ENCODE measurements at regions not wholly inside any gene's neighbourhood (a gene's known extent, or its start where the extent isn't known, plus 50 kb on each side); places are given as distances from the start of the nearest gene placed in this dataset.

DNA sequence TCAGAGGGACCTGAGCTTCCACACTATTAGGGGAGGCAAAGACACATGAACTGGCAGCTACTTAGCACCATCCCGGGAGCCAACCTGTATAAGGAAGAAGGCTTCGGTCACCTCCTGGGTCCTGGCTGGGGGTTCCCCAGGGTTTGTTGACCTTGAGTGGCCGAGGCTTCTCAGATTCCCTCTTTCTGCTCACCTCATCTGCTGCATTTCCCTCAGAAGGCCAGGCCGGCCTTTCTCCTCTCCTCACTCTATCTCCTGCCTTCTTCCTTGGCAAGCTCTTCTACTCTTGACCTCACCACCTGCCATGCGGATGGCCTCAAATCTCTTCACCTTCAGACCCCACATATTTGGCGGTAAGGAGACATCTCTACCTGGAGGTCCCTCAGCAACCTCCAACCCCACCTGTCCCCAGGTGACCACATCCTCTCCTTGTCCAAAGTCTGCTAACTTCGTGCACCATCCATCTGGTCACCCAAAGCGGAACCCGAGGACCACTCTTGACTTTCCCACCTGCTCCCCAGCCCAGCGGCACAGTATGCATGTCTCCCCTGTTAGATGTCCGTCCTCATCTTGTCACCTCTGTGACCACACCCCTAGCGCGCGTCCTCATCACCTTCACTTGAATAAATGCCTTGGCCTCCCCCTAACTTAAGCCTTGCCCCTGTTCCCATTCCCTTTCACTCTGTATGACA is 133.8 kb upstream of the UNC5B start:
- no peak for DNase-seq (ENCODE audit: low read depth)
- TF ChIP-seq, protein P1, sequence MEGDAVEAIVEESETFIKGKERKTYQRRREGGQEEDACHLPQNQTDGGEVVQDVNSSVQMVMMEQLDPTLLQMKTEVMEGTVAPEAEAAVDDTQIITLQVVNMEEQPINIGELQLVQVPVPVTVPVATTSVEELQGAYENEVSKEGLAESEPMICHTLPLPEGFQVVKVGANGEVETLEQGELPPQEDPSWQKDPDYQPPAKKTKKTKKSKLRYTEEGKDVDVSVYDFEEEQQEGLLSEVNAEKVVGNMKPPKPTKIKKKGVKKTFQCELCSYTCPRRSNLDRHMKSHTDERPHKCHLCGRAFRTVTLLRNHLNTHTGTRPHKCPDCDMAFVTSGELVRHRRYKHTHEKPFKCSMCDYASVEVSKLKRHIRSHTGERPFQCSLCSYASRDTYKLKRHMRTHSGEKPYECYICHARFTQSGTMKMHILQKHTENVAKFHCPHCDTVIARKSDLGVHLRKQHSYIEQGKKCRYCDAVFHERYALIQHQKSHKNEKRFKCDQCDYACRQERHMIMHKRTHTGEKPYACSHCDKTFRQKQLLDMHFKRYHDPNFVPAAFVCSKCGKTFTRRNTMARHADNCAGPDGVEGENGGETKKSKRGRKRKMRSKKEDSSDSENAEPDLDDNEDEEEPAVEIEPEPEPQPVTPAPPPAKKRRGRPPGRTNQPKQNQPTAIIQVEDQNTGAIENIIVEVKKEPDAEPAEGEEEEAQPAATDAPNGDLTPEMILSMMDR (conservative IDR thresholded peaks at IDR 0.05; ENCODE audit: low read length), result no peak

DNA sequence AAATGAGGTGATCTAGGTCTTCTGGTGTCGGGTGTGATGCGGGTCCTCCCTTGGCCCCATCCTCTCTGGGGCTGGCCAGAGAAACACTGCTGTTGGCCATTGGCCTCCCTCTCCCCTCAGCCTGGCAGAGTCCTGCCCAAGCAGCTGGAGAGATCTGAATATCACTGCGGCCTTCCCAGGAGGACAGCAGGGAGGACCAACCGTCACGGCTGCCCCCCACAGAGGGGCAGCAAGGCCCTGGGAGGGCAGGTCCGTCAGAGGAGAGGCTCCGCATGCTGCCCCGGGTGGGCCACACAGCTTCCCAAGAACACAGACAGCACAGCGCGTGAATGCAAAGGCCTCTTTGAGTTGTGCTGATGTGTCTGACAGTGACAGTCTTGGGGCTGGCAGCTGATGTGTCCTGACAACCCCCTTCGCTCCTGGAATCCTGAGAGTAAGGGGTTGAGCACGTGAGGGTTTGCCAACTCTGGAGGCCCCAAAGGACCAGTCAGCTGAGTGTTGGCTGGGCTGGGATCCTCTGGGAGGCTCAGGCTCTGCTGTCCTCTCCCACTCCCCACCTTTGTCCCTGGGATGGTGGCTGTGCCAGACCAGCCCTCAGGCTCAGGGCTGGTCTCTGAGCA is 132.5 kb upstream of the UNC5B start:
- TF ChIP-seq, protein P1 (conservative IDR thresholded peaks at IDR 0.05; ENCODE audit: low read length), result no peak
- no peak overlapping the region for H3K4me3 ChIP-seq (ENCODE audit: low read length)
- DNase-seq (ENCODE audit: low read depth), result no peak

More for the DNA sequence above, 133.8 kb upstream of the UNC5B start:
- no peak overlapping the region for H3K4me3 ChIP-seq (ENCODE audit: low read length)

DNA sequence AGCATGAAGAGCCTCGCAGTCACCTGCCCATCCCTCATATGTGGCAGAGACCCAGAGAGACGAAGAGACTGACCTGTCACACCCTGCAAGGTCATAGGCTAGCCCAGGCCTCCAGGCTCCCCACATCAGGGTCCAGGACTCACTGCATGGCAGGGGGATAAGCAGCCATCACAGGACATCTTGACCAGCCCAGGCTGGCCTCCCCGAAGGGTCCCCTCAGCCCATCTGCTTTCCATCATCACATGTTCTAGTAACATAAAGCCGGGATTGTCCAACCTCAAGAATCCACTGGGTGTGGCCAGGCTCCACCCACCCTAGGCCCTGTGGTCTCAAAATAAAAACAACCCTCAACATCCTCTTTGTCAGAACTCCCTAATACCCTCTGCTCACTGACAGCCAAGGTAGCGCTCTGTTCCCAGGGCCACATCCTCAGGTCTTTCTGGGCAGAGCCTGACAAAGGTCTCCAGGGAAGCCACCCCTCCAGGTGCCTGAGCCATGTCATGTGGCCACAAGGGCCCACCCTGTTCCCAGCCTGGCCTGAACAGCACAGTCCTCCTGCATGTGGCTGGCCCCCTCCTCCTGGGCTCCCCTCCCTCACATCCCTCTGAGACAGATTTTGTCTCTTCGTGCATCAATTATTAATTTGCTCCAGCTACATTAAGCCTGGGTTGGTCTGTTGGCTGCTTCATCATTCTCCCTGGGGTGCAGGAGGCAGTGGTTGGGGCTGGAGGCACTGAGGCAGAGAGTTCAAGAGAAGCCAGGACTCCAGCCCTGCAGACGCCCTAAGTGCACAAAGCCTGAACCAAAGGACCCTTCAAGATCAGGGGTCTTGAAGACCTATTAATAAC is 131.8 kb upstream of the UNC5B start:
- TF ChIP-seq, protein P1 (conservative IDR thresholded peaks at IDR 0.05; ENCODE audit: low read length), result no peak
- DNase-seq (ENCODE audit: low read depth), result no peak
- H3K4me3 ChIP-seq (ENCODE audit: low read length), result no peak overlapping the region

DNA sequence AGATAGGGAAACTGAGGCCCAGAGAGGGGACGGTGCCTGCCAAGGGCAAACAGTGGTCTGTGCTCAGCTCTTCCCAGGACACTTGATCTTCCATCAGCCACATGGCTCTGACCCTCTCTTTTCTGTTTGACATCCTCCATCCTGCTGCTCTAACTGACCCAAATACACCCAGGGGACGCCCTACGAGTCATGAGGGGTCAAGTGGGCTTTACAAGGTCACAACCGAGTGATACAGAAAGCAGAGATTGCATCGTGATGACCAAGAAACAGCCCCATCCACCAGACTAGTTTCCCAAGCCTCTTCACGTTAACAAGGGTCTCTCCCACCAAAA is 131.2 kb upstream of the UNC5B start:
- TF ChIP-seq, protein P1 (conservative IDR thresholded peaks at IDR 0.05; ENCODE audit: low read length), result no peak
- H3K4me3 ChIP-seq (ENCODE audit: low read length), result no peak overlapping the region
- DNase-seq (ENCODE audit: low read depth), result no peak

- DNase-seq (ENCODE audit: low read depth), result no peak
- TF ChIP-seq, protein P1 (conservative IDR thresholded peaks at IDR 0.05; ENCODE audit: low read length), result no peak
- H3K4me3 ChIP-seq (ENCODE audit: low read length), result no peak overlapping the region
Measured at GRCh38 chr10:71081912-71082311, 130.5 kb upstream of the UNC5B start.

DNA sequence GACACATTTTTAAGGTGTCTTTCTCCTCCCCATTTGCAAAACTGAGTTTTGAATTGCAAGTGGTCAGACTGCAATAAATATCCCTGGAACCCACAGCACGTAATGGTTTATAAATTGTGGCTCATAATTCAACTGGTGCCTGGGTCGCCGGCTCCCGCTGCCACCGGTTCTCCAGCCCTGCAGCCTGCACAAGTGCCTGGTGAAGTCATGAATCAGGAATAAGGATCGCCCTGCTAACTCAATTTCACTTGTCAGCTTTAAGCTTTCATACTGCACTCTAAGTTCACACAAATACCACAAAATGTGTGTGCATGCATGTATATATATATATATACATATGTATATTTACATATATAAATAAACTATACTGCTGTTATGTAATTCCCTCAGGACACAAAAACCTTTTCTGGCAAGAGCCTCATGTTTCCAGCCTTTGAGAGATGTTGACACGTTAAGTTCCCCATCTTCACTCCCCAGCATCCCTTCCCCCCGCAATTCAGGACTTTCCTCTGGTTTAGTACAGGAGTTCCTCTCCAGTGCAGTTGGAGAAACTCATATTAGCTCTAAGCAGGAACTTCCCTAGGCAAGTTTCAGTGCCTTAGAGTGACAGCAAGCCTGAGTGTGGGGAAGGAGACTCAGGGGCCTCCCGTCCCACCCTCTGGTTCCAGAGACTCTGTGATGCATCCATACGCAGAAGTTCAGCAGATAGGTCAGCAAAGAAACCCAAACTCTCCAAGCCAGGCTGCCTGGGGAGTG is 129.2 kb upstream of the UNC5B start:
- H3K4me3 ChIP-seq (ENCODE audit: low read length), result no peak overlapping the region
- DNase-seq (ENCODE audit: low read depth), result no peak
- TF ChIP-seq, protein P1 (conservative IDR thresholded peaks at IDR 0.05; ENCODE audit: low read length), result no peak
